ENCODE measurements at regions not wholly inside any gene's neighbourhood (a gene's known extent, or its start where the extent isn't known, plus 50 kb on each side); places are given as distances from the start of the nearest gene placed in this dataset.

DNA sequence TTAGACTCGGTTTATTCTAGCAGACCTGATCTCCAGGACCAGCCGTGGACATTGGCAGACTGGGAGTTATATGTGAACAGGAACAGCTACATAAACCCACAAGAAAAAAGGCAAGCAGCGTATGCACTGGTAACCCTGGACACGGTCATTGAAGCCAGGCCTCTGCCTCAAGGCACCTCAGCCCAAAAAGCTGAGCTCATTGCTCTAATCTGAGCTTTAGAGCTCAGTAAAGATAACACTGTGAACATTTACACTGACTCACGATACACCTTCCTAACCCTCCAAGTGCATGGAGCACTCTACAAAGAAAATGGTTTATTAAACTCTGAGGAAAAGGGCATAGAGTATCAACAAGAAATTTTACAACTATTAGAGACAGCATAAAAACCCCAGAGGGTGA, 148.9 kb upstream of the FGF16 start:
- no peak for TF ChIP-seq RAD21 (CRISPR knock-in tag; IDR thresholded peaks at IDR 0.05)
- TF ChIP-seq, protein P1, sequence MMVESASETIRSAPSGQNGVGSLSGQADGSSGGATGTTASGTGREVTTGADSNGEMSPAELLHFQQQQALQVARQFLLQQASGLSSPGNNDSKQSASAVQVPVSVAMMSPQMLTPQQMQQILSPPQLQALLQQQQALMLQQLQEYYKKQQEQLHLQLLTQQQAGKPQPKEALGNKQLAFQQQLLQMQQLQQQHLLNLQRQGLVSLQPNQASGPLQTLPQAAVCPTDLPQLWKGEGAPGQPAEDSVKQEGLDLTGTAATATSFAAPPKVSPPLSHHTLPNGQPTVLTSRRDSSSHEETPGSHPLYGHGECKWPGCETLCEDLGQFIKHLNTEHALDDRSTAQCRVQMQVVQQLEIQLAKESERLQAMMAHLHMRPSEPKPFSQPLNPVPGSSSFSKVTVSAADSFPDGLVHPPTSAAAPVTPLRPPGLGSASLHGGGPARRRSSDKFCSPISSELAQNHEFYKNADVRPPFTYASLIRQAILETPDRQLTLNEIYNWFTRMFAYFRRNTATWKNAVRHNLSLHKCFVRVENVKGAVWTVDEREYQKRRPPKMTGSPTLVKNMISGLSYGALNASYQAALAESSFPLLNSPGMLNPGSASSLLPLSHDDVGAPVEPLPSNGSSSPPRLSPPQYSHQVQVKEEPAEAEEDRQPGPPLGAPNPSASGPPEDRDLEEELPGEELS (CRISPR knock-in tag; IDR thresholded peaks at IDR 0.05) = no peak
- TF ChIP-seq, protein P2, sequence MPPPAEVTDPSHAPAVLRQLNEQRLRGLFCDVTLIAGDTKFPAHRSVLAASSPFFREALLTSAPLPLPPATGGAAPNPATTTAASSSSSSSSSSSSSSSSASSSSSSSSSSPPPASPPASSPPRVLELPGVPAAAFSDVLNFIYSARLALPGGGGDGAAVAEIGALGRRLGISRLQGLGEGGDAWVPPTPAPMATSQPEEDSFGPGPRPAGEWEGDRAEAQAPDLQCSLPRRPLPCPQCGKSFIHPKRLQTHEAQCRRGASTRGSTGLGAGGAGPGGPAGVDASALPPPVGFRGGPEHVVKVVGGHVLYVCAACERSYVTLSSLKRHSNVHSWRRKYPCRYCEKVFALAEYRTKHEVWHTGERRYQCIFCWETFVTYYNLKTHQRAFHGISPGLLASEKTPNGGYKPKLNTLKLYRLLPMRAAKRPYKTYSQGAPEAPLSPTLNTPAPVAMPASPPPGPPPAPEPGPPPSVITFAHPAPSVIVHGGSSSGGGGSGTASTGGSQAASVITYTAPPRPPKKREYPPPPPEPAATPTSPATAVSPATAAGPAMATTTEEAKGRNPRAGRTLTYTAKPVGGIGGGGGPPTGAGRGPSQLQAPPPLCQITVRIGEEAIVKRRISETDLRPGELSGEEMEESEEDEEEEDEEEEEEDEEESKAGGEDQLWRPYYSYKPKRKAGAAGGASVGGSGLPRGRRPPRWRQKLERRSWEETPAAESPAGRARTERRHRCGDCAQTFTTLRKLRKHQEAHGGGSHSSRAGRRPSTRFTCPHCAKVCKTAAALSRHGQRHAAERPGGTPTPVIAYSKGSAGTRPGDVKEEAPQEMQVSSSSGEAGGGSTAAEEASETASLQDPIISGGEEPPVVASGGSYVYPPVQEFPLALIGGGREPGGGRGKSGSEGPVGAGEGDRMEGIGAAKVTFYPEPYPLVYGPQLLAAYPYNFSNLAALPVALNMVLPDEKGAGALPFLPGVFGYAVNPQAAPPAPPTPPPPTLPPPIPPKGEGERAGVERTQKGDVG (CRISPR knock-in tag; IDR thresholded peaks at IDR 0.05; ENCODE audit: borderline replicate concordance) = no peak
